IPS-20b (cell line): ENCODE measurements at regions not wholly inside any gene's neighbourhood (a gene's known extent, or its start where the extent isn't known, plus 50 kb on each side); places are given as distances from the start of the nearest gene placed in this dataset.
A peak's percentile ranks its signal among the peaks of the same experiment; 100 is the strongest.

Source experiments
- H3K27ac ChIP-seq: one replicate; pipeline ENCODE4 v1.5.1; 2013; ENCODE audit warnings: low read length
- H3K27me3 ChIP-seq: 2 replicates; pipeline ENCODE4 v1.6.1; 2013; ENCODE audit warnings: mild to moderate bottlenecking, low read length, inconsistent platforms; ENCODE audit not compliant: insufficient read depth
- H3K36me3 ChIP-seq: 2 replicates; pipeline ENCODE4 v1.6.1; 2013; ENCODE audit warnings: low read depth, mild to moderate bottlenecking, inconsistent platforms, low read length, moderate library complexity; ENCODE audit not compliant: insufficient read depth
- H3K4me1 ChIP-seq: 2 replicates; pipeline ENCODE4 v1.6.1; 2013; ENCODE audit warnings: mild to moderate bottlenecking, control low read depth, inconsistent platforms, low read length, moderate library complexity; ENCODE audit not compliant: insufficient read depth
- H3K4me3 ChIP-seq: 2 replicates; pipeline ENCODE4 v1.5.1; 2013; ENCODE audit warnings: mild to moderate bottlenecking, low read length, inconsistent platforms
- H3K9ac ChIP-seq: 2 replicates; pipeline ENCODE4 v1.6.1; 2013; ENCODE audit warnings: low read depth, mild to moderate bottlenecking, inconsistent platforms, low read length, moderate library complexity
- H3K9me3 ChIP-seq: 2 replicates; pipeline ENCODE4 v1.6.1; 2013; ENCODE audit warnings: mild to moderate bottlenecking, low read depth, low read length, inconsistent platforms; ENCODE audit not compliant: insufficient read depth

DNA sequence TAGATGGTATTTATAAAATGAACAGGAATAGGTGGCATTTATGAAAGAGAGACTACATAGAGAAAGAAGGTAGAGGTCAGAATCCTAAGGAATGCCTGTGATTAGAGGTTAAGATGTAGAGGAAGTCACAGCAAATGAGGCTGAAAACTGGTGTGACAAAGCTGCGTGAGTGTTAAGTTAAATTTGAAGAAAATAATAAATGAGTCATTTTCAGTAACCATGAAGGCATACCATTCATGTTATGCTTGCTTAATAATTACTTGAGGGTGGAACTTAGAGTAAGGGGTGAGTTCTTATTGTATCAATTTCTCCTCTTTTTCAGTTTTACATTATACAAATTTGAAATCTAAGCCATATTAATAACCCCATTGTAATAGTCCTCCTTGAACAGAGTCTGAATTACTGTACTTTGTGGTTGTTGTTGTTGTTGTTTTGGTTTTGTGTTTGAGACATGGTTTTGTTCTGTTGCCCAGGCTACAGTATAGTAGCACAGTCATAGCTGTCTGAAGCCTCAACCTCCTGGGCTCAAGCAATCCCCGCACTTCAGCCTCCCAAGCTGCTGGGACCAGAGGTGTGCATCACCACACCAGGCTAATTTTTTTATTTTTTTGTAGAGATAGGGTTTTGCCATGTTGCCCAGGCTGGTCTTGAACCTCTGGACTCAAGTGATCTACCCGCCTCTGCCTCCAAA is 761.5 kb downstream of the GALC start:
- H3K9me3 ChIP-seq, result peaks cover 12% of the 10 kb centered on the region
- H3K4me3 ChIP-seq, result no peak overlapping the region
- H3K9ac ChIP-seq, result no peak overlapping the region
- H3K36me3 ChIP-seq, result no peaks in the 10 kb centered on the region
- H3K27ac ChIP-seq, result no peak overlapping the region
- no peaks in the 10 kb centered on the region for H3K27me3 ChIP-seq
- H3K4me1 ChIP-seq, result peaks cover 12% of the 10 kb centered on the region

- no peaks in the 10 kb centered on the region for H3K27me3 ChIP-seq
- H3K4me3 ChIP-seq, result no peak overlapping the region
- H3K36me3 ChIP-seq, result no peaks in the 10 kb centered on the region
- no peak overlapping the region for H3K9ac ChIP-seq
- peaks cover 12% of the 10 kb centered on the region for H3K9me3 ChIP-seq
- H3K27ac ChIP-seq, result no peak overlapping the region
- peaks cover 12% of the 10 kb centered on the region for H3K4me1 ChIP-seq
These were observed 762.3 kb downstream of the GALC start for GRCh38 chr14:87230726-87231125.

DNA sequence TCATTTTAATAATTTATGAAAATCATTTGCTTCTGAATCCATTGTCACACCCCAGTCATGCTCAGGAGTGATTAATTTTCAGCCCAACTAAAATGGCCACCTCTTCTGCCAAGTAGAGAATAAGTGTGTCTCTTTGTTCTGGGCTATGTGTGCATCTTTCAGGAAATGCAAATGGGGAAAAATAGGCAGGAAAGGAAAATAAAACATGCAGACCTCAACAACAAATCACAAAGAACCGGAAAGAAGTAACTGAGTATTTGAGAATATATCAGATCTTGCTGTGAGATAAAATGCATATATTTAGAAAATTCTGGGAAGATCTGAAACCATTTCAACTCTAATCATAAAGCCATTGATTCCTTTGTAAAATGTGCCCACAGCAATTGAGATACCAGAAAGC is 763.9 kb downstream of the GALC start:
- Histone ChIP-seq H3K4me1 (peaks cover 9% of the 10 kb centered on the region), H3K9me3 (peaks cover 12% of the 10 kb centered on the region), H3K4me3 (no peak overlapping the region), H3K27ac (no peak overlapping the region), H3K27me3 (no peaks in the 10 kb centered on the region), H3K9ac (no peak overlapping the region), H3K36me3 (no peaks in the 10 kb centered on the region)

DNA sequence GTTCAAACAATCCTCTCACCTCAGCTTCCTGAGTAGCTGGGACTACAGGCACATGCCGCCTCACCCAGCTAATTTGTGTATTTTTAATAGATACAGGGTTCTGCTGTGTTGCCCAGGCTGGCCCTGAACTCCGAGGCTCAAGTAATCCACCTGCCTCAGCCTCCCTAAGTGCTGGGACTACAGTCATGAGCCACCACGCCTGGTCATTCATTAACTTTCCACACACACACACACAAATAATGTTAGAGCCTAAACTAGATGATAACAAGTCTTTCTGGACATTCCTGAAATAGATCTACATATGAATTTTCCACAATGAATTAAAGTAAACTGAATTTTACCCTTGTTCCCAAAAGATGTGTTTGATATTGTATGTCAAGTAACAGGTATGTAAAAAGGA is 776.0 kb downstream of the GALC start:
- H3K9ac ChIP-seq, result no peak overlapping the region
- H3K36me3 ChIP-seq, result no peaks in the 10 kb centered on the region
- no peaks in the 10 kb centered on the region for H3K27me3 ChIP-seq
- no peaks in the 10 kb centered on the region for H3K9me3 ChIP-seq
- no peak overlapping the region for H3K27ac ChIP-seq
- no peaks in the 10 kb centered on the region; the same call in 1 of the 2 replicates for H3K4me1 ChIP-seq
- no peak overlapping the region for H3K4me3 ChIP-seq

- Histone ChIP-seq H3K36me3 (no peaks in the 10 kb centered on the region), H3K27ac (no peak overlapping the region), H3K9me3 (no peaks in the 10 kb centered on the region), H3K9ac (no peak overlapping the region), H3K4me1 (no peaks in the 10 kb centered on the region; the same call in 1 of the 2 replicates), H3K27me3 (no peaks in the 10 kb centered on the region), H3K4me3 (no peak overlapping the region)
These were observed 778.4 kb downstream of the GALC start for GRCh38 chr14:87214558-87214957.

GRCh38 chr14:87207756-87208155 is 785.2 kb downstream of the GALC start:
- Histone ChIP-seq H3K9ac (no peak overlapping the region), H3K9me3 (no peaks in the 10 kb centered on the region)

DNA sequence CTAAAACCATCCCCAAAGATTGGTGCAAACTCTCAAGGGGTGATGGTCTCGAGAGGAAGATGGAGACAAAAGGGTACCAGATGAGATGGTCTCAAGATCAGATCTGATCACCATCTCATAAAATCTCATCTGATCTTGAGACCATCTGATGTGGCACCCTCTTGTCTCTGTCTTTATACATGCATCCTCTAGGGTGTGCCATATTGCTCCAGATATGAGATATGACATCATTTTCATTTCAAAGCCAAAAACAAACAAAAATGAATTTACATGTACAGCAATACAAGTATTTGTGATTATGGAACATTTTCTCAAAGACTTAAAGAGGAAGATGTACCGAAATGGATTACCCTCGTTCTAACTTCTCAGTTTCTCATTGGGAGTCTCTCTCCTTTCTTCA is 787.2 kb downstream of the GALC start:
- no peak overlapping the region for H3K27ac ChIP-seq
- no peak overlapping the region for H3K9ac ChIP-seq
- no peaks in the 10 kb centered on the region for H3K27me3 ChIP-seq
- no peaks in the 10 kb centered on the region for H3K36me3 ChIP-seq
- H3K9me3 ChIP-seq, result no peaks in the 10 kb centered on the region
- H3K4me3 ChIP-seq, result no peak overlapping the region
- no peaks in the 10 kb centered on the region for H3K4me1 ChIP-seq

More at GRCh38 chr14:87207756-87208155, 785.2 kb downstream of the GALC start:
- Histone ChIP-seq H3K36me3 (no peaks in the 10 kb centered on the region), H3K4me3 (no peak overlapping the region), H3K4me1 (no peaks in the 10 kb centered on the region), H3K27ac (no peak overlapping the region), H3K27me3 (no peaks in the 10 kb centered on the region)

DNA sequence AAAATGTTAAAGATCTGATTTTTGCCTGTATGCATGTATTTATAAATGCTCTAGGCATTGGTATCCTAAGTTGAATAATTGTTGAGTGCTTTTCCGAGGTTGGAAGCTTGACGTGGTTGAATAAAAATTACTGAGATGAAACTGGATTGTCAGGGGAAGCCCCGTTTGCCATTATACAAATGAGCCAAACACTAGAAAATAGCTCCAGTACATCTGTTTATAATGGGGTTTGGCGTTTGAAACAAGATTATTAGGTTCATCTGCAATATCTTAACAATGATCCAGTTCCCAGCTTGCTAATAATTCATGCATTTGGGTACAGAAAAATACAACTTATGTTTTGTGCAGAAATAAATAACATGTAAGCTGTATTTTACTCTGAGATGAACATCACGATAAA is 789.6 kb downstream of the GALC start:
- H3K9ac ChIP-seq, result no peak overlapping the region
- H3K4me1 ChIP-seq, result no peaks in the 10 kb centered on the region
- no peaks in the 10 kb centered on the region for H3K36me3 ChIP-seq
- H3K4me3 ChIP-seq, result no peak overlapping the region
- no peaks in the 10 kb centered on the region for H3K27me3 ChIP-seq
- H3K27ac ChIP-seq, result no peak overlapping the region
- no peaks in the 10 kb centered on the region for H3K9me3 ChIP-seq

- no peaks in the 10 kb centered on the region for H3K4me1 ChIP-seq
- H3K27me3 ChIP-seq, result no peaks in the 10 kb centered on the region
- H3K27ac ChIP-seq, result no peak overlapping the region
- no peaks in the 10 kb centered on the region for H3K9me3 ChIP-seq
- no peak overlapping the region for H3K4me3 ChIP-seq
- H3K9ac ChIP-seq, result no peak overlapping the region
- H3K36me3 ChIP-seq, result no peaks in the 10 kb centered on the region
These were observed 793.6 kb downstream of the GALC start for GRCh38 chr14:87199381-87199780.

DNA sequence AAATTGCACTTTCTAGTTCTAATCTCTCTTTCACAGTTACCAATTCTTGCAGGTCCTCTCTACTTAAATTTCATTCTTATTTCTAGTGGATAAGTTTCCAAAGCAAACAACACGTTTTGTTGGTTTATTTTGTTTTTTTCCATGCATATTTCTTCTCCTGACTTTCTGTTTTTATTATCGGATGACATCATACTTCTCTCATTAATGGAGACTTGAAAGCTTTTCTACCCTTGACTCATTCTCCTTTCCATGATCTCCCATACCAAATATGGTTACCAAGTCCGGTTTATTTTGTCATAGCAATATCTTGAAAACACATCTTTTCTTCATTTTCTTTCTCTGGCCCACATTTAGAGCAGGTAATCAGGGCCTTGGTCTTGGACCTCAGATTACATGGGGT is 796.5 kb downstream of the GALC start:
- Histone ChIP-seq H3K4me1 (no peaks in the 10 kb centered on the region), H3K9me3 (no peaks in the 10 kb centered on the region), H3K27ac (no peak overlapping the region), H3K27me3 (no peaks in the 10 kb centered on the region), H3K36me3 (no peaks in the 10 kb centered on the region), H3K9ac (no peak overlapping the region), H3K4me3 (no peak overlapping the region)

GRCh38 chr14:87187786-87188185 is 805.2 kb downstream of the GALC start:
- peaks cover 11% of the 10 kb centered on the region for H3K27me3 ChIP-seq
- no peak overlapping the region for H3K4me3 ChIP-seq
- no peaks in the 10 kb centered on the region for H3K9me3 ChIP-seq
- no peaks in the 10 kb centered on the region for H3K36me3 ChIP-seq
- no peak overlapping the region for H3K27ac ChIP-seq
- H3K9ac ChIP-seq, result no peak overlapping the region
- peaks cover 26% of the 10 kb centered on the region for H3K4me1 ChIP-seq

DNA sequence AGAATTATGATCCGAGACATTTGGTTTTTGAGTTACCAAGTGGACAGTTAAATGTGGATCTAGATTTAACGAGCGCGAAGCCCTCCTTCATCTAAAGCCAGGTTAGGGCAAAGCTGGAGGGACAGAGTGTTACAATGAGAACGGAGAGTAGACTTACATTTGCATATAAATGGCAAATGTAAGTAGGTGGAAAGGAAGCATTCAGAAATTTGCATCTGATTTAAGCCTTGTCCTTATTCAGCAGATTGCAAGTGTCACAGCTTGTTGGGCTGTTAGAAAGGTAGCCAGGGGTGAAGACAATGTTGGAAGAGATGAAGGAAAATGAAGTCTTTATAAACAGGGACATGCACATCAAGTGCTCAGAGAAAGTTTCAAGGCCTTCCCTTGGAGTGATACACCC is 806.2 kb downstream of the GALC start:
- Histone ChIP-seq H3K9ac (peak overlapping the region; percentile 47; the same call in 1 of the 2 replicates), H3K36me3 (no peaks in the 10 kb centered on the region), H3K4me3 (peak overlapping the region; percentile 46), H3K9me3 (no peaks in the 10 kb centered on the region), H3K4me1 (peaks cover 26% of the 10 kb centered on the region), H3K27me3 (peaks cover 11% of the 10 kb centered on the region), H3K27ac (peak overlapping the region; percentile 64)
